Activated naive CD8-positive, alpha-beta T cell treated with anti-CD3 and anti-CD28 coated beads, Interleukin-2, amount 50 U/mL, for 24 hours (primary cell): ENCODE measurements at regions not wholly inside any gene's neighbourhood (a gene's known extent, or its start where the extent isn't known, plus 50 kb on each side); places are given as distances from the start of the nearest gene placed in this dataset.
"Not testable (repeated sequence)": the region's sequence is repeated elsewhere in the genome, so short reads cannot be mapped to it uniquely, and the experiment has no call there.

Experiments used
- ATAC-seq: fragments of 150-1000 bp; cut with Tn5 transposase; one replicate; pipeline ENCODE4 v1.10.0; 2021
- DNase-seq: peaks from one replicate; pipeline ENCODE4 v3.0.0; 2021
- H3K27ac Mint-ChIP-seq: one replicate; pipeline ENCODE4 v1.8.0; 2021; ENCODE audit warnings: mild to moderate bottlenecking, mixed read lengths
- H3K27me3 Mint-ChIP-seq: one replicate; pipeline ENCODE4 v1.8.0; 2021; ENCODE audit warnings: mixed read lengths
- H3K36me3 Mint-ChIP-seq: one replicate; pipeline ENCODE4 v1.8.0; 2021; ENCODE audit warnings: low read depth, mixed read lengths
- H3K4me1 Mint-ChIP-seq: one replicate; pipeline ENCODE4 v1.8.0; 2021; ENCODE audit warnings: mixed read lengths
- H3K4me3 Mint-ChIP-seq: one replicate; pipeline ENCODE4 v1.8.0; 2021; ENCODE audit warnings: mild to moderate bottlenecking, moderate library complexity, mixed read lengths
- H3K9me3 Mint-ChIP-seq: one replicate; pipeline ENCODE4 v1.8.0; 2021; ENCODE audit warnings: mixed read lengths

DNA sequence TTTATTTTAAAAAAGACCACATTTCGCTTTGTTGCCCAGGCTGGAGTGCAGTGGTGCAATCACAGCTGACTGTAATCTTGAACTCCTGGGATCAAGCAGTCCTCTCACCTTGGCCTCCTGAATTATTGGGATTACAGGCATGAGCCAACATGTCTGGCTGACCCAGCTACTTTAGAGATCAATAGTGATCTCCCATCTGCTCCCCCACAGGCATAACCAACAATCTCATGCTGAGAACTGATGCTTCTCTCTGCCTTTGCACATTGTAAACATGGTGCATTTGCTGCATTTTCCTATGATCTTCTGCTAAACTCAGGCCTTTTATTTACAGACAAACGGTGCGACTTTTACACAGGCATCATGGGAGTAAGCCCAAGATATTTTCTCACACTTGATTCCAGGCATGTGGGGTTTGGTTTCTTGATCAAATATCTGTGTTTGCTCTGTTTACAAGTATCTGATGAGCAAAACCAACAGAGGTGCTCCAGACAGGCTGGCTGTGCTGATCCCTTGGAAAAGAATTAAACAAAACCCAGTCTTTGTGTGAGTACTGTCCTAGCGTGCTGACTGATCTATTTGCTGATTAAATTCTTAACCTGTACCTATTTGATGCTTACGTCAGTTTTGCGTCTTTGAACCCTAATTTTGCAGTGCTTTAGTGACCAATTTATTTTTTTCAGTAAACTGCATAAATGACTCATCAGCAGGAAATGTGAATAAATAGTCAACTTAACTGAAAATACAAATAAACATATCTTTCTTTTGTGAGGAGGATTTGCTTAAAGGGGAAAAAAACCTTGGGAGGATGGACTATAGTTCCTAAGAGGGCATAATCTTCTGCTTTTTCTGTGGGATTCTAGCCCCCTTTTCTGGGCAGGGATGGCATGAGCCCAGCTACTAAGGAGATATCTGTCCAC is 191.7 kb upstream of the NR3C1 start:
- Mint-ChIP-seq H3K4me3 (no peak overlapping the region), H3K27me3 (no peaks in the 10 kb centered on the region), H3K9me3 (peaks cover 4% of the 10 kb centered on the region), H3K4me1 (peaks cover 19% of the 10 kb centered on the region), H3K27ac (no peak overlapping the region), H3K36me3 (no peaks in the 10 kb centered on the region)
- ATAC-seq, result no peak
- no peak for DNase-seq

DNA sequence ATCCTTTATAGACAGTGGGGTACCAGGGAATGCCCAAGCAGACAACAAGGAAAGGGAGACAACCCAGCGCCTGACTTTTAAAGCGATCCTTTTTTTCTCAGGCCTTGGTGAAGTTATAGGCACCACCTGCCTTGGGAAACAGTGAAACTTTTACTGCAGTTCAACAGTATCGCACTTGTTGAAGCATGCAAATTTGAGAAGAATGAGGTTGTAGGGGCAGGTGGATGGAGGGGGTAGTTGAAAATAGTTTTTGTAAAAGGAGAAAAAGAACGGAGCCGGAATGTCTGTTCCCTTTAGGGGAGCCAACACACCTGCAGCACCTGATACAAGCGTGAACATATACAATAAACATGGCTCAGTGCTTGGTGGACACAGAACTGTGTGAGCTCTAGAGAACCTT is 190.2 kb upstream of the NR3C1 start:
- H3K27ac Mint-ChIP-seq, result no peak overlapping the region
- H3K4me3 Mint-ChIP-seq, result no peak overlapping the region
- ATAC-seq, result no peak
- H3K9me3 Mint-ChIP-seq, result peaks cover 4% of the 10 kb centered on the region
- peaks cover 26% of the 10 kb centered on the region for H3K4me1 Mint-ChIP-seq
- DNase-seq, result no peak
- H3K27me3 Mint-ChIP-seq, result no peaks in the 10 kb centered on the region
- H3K36me3 Mint-ChIP-seq, result peaks cover 2% of the 10 kb centered on the region

- Mint-ChIP-seq H3K27me3 (no peaks in the 10 kb centered on the region), H3K36me3 (peaks cover 2% of the 10 kb centered on the region), H3K9me3 (peaks cover 10% of the 10 kb centered on the region), H3K4me3 (no peak overlapping the region), H3K4me1 (peaks cover 37% of the 10 kb centered on the region), H3K27ac (no peak overlapping the region)
- DNase-seq (no peak), ATAC-seq (peak; percentile 29)
Observed at GRCh38 chr5:143592648-143593047, 189.2 kb upstream of the NR3C1 start.

- Mint-ChIP-seq H3K27me3 (no peaks in the 10 kb centered on the region), H3K27ac (no peak overlapping the region), H3K36me3 (peaks cover 5% of the 10 kb centered on the region), H3K4me1 (peaks cover 47% of the 10 kb centered on the region), H3K9me3 (peaks cover 10% of the 10 kb centered on the region), H3K4me3 (no peak overlapping the region)
- ATAC-seq, result no peak
- no peak for DNase-seq
Observed at GRCh38 chr5:143588933-143589662, 185.6 kb upstream of the NR3C1 start.

- not testable (repeated sequence) for H3K27ac Mint-ChIP-seq, H3K27me3 Mint-ChIP-seq, H3K4me3 Mint-ChIP-seq, DNase-seq, H3K36me3 Mint-ChIP-seq
- Mint-ChIP-seq H3K9me3 (peaks cover 15% of the 10 kb centered on the region), H3K4me1 (peaks cover 56% of the 10 kb centered on the region)
- ATAC-seq, result peak; percentile 56
Observed at GRCh38 chr5:143588121-143588520, 184.6 kb upstream of the NR3C1 start.

DNA sequence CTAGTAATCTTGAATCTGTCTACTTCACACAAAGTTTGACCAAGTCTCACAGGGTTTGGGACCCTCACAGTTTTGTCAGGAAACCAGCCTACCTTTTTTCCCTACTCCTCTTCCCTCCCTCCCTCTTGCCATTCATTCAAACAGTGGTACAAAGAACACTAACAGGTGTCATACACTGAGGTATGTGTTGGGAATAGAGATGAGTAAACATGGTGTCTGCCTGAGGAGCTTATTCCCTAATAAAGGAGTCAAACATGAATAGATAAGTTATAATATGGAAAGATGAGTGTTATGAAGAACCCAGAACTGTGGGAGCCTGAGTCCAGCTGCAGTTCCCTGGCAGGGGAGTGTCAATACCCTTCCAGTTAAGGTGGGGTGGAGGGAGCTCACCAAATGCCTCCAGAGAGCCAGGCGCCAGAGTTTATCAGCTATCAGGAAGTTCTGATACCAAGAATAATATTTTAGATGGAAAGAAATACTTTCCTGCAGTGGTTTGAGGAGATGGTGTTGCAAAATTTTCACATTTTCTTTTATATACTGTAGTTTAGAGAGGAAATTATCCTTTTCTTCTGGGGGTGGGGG is 183.4 kb upstream of the NR3C1 start:
- Mint-ChIP-seq H3K27me3 (no peaks in the 10 kb centered on the region), H3K36me3 (peaks cover 5% of the 10 kb centered on the region), H3K9me3 (peaks cover 15% of the 10 kb centered on the region), H3K4me1 (peaks cover 58% of the 10 kb centered on the region), H3K4me3 (no peak overlapping the region), H3K27ac (peak overlapping the region; percentile 19)
- DNase-seq (no peak), ATAC-seq (no peak)

- Mint-ChIP-seq H3K27ac (peak overlapping the region; percentile 19), H3K4me3 (peak overlapping the region; percentile 1), H3K9me3 (peaks cover 15% of the 10 kb centered on the region), H3K36me3 (peaks cover 5% of the 10 kb centered on the region), H3K27me3 (peaks cover 4% of the 10 kb centered on the region), H3K4me1 (peaks cover 59% of the 10 kb centered on the region)
- DNase-seq (no peak), ATAC-seq (peak; percentile 57)
Observed at GRCh38 chr5:143585970-143586369, 182.5 kb upstream of the NR3C1 start.

GRCh38 chr5:143583409-143583808 is 179.9 kb upstream of the NR3C1 start:
- Mint-ChIP-seq H3K27me3 (peaks cover 4% of the 10 kb centered on the region), H3K4me1 (peaks cover 48% of the 10 kb centered on the region), H3K4me3 (no peak overlapping the region), H3K36me3 (peaks cover 3% of the 10 kb centered on the region), H3K9me3 (peaks cover 12% of the 10 kb centered on the region), H3K27ac (no peak overlapping the region)
- ATAC-seq (peak; percentile 21), DNase-seq (no peak)

- Mint-ChIP-seq H3K4me1 (peaks cover 43% of the 10 kb centered on the region), H3K9me3 (peaks cover 9% of the 10 kb centered on the region), H3K27me3 (peaks cover 4% of the 10 kb centered on the region), H3K27ac (no peak overlapping the region), H3K36me3 (peaks cover 3% of the 10 kb centered on the region), H3K4me3 (no peak overlapping the region)
- ATAC-seq (peak; percentile 54), DNase-seq (no peak)
Observed at GRCh38 chr5:143582869-143583268, 179.4 kb upstream of the NR3C1 start.

DNA sequence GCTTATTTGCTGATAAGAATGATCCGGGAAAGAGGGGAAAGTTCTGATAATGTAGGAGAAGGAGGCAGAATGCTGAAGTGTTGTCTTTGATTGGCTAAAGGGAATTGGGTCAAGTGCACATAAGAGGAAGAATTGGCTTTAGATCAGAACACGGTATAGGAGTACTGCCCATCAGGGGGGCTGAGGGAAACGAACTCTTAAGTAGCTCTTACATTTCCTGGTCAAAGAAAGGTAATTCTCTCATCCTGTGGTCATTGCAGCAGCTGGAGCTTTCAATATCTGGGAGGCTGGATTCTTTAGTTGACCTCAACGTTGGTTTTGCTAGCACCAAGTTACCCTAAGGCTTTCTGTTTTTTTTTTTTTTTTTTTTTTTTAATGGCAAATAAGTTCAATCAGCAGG is 178.7 kb upstream of the NR3C1 start:
- ATAC-seq (no peak), DNase-seq (no peak)
- Mint-ChIP-seq H3K4me1 (peaks cover 39% of the 10 kb centered on the region), H3K27me3 (peaks cover 4% of the 10 kb centered on the region), H3K9me3 (peaks cover 9% of the 10 kb centered on the region), H3K27ac (no peak overlapping the region), H3K4me3 (no peak overlapping the region), H3K36me3 (peaks cover 3% of the 10 kb centered on the region)

- Mint-ChIP-seq H3K9me3 (peaks cover 5% of the 10 kb centered on the region), H3K4me1 (peaks cover 39% of the 10 kb centered on the region), H3K36me3 (no peaks in the 10 kb centered on the region), H3K27me3 (peaks cover 4% of the 10 kb centered on the region), H3K4me3 (no peak overlapping the region), H3K27ac (no peak overlapping the region)
- ATAC-seq (no peak), DNase-seq (no peak)
Observed at GRCh38 chr5:143581649-143582048, 178.2 kb upstream of the NR3C1 start.

DNA sequence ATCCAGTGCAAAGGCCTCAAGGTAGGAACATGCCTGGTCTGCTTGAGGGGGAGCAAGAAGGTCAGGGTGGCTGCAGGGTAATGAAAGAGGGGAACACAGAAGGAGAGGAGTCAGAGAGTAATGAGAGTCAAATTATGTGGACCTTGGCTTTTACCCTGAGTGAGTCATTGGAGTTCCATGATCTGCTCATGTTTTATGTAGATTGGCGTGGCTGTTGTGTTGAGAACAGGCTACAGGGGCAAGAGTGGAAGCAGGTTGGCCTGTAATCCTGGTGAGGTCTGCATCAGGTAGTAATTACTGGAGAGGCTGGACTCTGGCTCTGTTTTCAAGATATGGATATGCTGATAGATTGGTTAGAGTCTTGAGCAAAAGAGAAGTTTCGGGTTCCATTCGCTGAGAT is 177.7 kb upstream of the NR3C1 start:
- peaks cover 37% of the 10 kb centered on the region for H3K4me1 Mint-ChIP-seq
- peaks cover 4% of the 10 kb centered on the region for H3K27me3 Mint-ChIP-seq
- no peak overlapping the region for H3K4me3 Mint-ChIP-seq
- H3K9me3 Mint-ChIP-seq, result peaks cover 5% of the 10 kb centered on the region
- no peak for DNase-seq
- H3K36me3 Mint-ChIP-seq, result no peaks in the 10 kb centered on the region
- no peak overlapping the region for H3K27ac Mint-ChIP-seq
- ATAC-seq, result no peak

DNA sequence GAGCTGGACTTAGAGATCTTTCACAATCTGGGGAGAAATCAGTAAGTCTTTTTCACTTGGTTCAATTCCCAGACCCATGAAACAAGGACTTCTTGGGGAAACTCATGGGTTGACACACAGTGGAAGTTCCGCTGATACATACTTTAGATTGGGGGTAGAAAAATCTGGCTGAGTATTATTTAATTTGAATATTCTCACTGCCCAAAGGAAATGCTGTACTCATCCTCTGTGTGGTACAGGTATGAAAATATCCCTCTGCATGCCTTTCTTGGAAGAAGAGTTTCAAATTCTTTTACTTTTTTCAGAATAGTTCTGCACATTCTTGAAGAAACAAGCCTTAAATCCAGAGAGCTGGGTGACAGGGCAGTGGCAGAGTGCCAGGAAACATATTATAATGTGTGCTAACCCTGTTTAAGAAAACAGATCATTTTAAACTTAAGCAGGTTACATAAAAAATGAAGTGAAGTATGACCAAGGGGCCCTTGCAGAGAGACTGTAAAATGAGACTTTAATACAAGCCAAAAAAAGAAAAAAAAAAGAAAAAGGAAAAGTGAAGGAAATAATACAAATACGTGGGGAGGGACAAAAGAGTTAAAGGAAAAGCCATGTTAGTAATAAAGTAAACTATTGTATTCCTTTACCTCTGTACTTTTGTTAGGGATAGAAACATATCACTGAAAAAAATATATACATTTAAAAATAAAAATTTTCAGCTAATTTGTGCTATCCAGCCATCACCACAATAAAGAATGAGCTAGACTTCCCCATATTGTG is 173.4 kb upstream of the NR3C1 start:
- peaks cover 4% of the 10 kb centered on the region for H3K27me3 Mint-ChIP-seq
- no peak overlapping the region for H3K4me3 Mint-ChIP-seq
- no peaks in the 10 kb centered on the region for H3K36me3 Mint-ChIP-seq
- no peak for DNase-seq
- no peak overlapping the region for H3K27ac Mint-ChIP-seq
- peaks cover 16% of the 10 kb centered on the region for H3K4me1 Mint-ChIP-seq
- no peaks in the 10 kb centered on the region for H3K9me3 Mint-ChIP-seq
- ATAC-seq, result no peak

- Mint-ChIP-seq H3K4me1 (peaks cover 14% of the 10 kb centered on the region), H3K36me3 (no peaks in the 10 kb centered on the region), H3K27ac (no peak overlapping the region), H3K27me3 (peaks cover 3% of the 10 kb centered on the region), H3K4me3 (no peak overlapping the region), H3K9me3 (no peaks in the 10 kb centered on the region)
- DNase-seq, result no peak
- no peak for ATAC-seq
Observed at GRCh38 chr5:143575286-143575685, 171.8 kb upstream of the NR3C1 start.
